B cell (primary cell): ENCODE measurements at regions not wholly inside any gene's neighbourhood (a gene's known extent, or its start where the extent isn't known, plus 50 kb on each side); places are given as distances from the start of the nearest gene placed in this dataset.

Source experiments
- ATAC-seq: fragments of 200-7000 bp; cut with Tn5 transposase; one replicate; pipeline ENCODE4 v1.10.0; 2021; ENCODE audit warnings: low read depth, mild to moderate bottlenecking, moderate number of reproducible peaks, moderate library complexity
- CTCF ChIA-PET: fragments of 350-600 bp; sonication (Branson Sonifier 250); formaldehyde crosslinking; loops from one replicate; lab custom pipeline; 2021; ENCODE audit warnings: antibody characterized with exemption, inconsistent platforms; lab: Charles Lee
- POLR2A ChIA-PET: fragments of 350-600 bp; sonication (Branson Sonifier 250); formaldehyde crosslinking; loops from one replicate; lab custom pipeline; 2021; ENCODE audit warnings: antibody characterized with exemption; lab: Charles Lee
- DNase-seq: peaks from one replicate; pipeline ENCODE4 v3.0.0; 2013
- H2AFZ ChIP-seq: 2 replicates; pipeline ENCODE4 v1.6.1; 2012; ENCODE audit warnings: mild to moderate bottlenecking, low read depth, low read length; ENCODE audit not compliant: insufficient read depth, poor library complexity, severe bottlenecking
- H3K27ac ChIP-seq, 2 donors: 1 replicate in 1 of 2; 2 replicates in 1 of 2; pipeline ENCODE4 v1.5.1; 2012 to 2013; ENCODE audit warnings: low read length in 2 of 2, mild to moderate bottlenecking in 2 of 2, moderate library complexity in 1 of 2
- H3K27me3 ChIP-seq, 4 experiments: fragments of 200-600 bp in 1 of 4; sonication (generic) in 1 of 4; replicated peaks in 1 of 4; 1 replicate in 2 of 4; 2 replicates in 2 of 4; pipeline versions ENCODE4 v1.6.1 to v1.7.0; 2013 to 2016; ENCODE audit warnings: low read length in 3 of 4, mild to moderate bottlenecking in 2 of 4, mixed read lengths in 1 of 4, moderate library complexity in 1 of 4; ENCODE audit not compliant: insufficient read depth in 4 of 4, control insufficient read depth in 3 of 4; ENCODE audit errors: control extremely low read depth in 1 of 4
- H3K36me3 ChIP-seq, 2 experiments: replicated peaks in 1 of 2; 1 replicate in 1 of 2; 2 replicates in 1 of 2; pipeline versions ENCODE4 v1.6.1 to v1.7.1; 2013; ENCODE audit warnings: low read length in 1 of 2; ENCODE audit not compliant: insufficient read depth in 2 of 2, control insufficient read depth in 1 of 2; ENCODE audit errors: control extremely low read depth in 1 of 2, extremely low read depth in 1 of 2
- H3K4me1 ChIP-seq, 2 donors: fragments of 200-600 bp in 1 of 2; sonication (generic) in 1 of 2; 1 replicate in 1 of 2; 2 replicates in 1 of 2; pipeline versions ENCODE4 v1.5.1 to v1.6.1; 2013 to 2017; ENCODE audit warnings: low read length in 2 of 2; ENCODE audit not compliant: control insufficient read depth in 2 of 2, insufficient read depth in 2 of 2
- H3K4me2 ChIP-seq: replicated peaks from 2 replicates; pipeline ENCODE3; 2012; ENCODE audit warnings: mild to moderate bottlenecking, low read depth, low read length; ENCODE audit not compliant: poor library complexity, severe bottlenecking
- H3K4me3 ChIP-seq, 5 experiments: fragments of 200-600 bp in 1 of 5; sonication (generic) in 1 of 5; 1 replicate in 3 of 5; 2 replicates in 2 of 5; pipeline versions ENCODE4 v1.5.1 to v1.7.0; 2011 to 2016; ENCODE audit warnings: low read length in 4 of 5, mild to moderate bottlenecking in 4 of 5, low read depth in 2 of 5, control low read depth in 1 of 5, moderate library complexity in 1 of 5; ENCODE audit not compliant: insufficient read depth in 1 of 5; ENCODE audit errors: control extremely low read depth in 1 of 5, extremely low read depth in 1 of 5
- H3K79me2 ChIP-seq: fragments of 200-600 bp; sonication (generic); one replicate; pipeline ENCODE4 v1.6.0; 2016; ENCODE audit warnings: low read length; ENCODE audit not compliant: control insufficient read depth, insufficient read depth
- H3K9ac ChIP-seq: fragments of 200-600 bp; sonication (generic); 2 replicates; pipeline ENCODE4 v1.6.1; 2017; ENCODE audit warnings: mild to moderate bottlenecking, low read length, moderate library complexity
- H3K9me3 ChIP-seq, 3 donors: one replicate each; pipeline versions ENCODE4 v1.6.1 to v1.7.1; 2013; ENCODE audit warnings: low read length in 2 of 3; ENCODE audit not compliant: control insufficient read depth in 2 of 3, insufficient read depth in 1 of 3; ENCODE audit errors: control extremely low read depth in 1 of 3
- H4K20me1 ChIP-seq: 2 replicates; pipeline ENCODE4 v1.6.0; 2012; ENCODE audit warnings: mild to moderate bottlenecking, low read length; ENCODE audit not compliant: insufficient read depth, control insufficient read depth, poor library complexity, severe bottlenecking
- H3K27ac Mint-ChIP-seq: one replicate; pipeline ENCODE4 v1.8.0; 2021; ENCODE audit warnings: mixed read lengths
- H3K27me3 Mint-ChIP-seq: one replicate; pipeline ENCODE4 v1.8.0; 2021; ENCODE audit warnings: mixed read lengths
- H3K4me1 Mint-ChIP-seq: one replicate; pipeline ENCODE4 v1.8.0; 2021; ENCODE audit warnings: mixed read lengths
- H3K4me3 Mint-ChIP-seq: one replicate; pipeline ENCODE4 v1.8.0; 2021; ENCODE audit warnings: mixed read lengths
- H3K9me3 Mint-ChIP-seq: one replicate; pipeline ENCODE4 v1.8.0; 2022; ENCODE audit warnings: mixed read lengths; ENCODE audit not compliant: insufficient read depth
- EZH2 ChIP-seq: IDR thresholded peaks from 2 replicates; pipeline ENCODE4 v1.6.1; 2012; ENCODE audit warnings: borderline replicate concordance, low read depth, mild to moderate bottlenecking, moderate library complexity, low read length; ENCODE audit not compliant: insufficient read depth, poor library complexity, severe bottlenecking
- WGBS: methylation state at CpG from one replicate; pipeline ENCODE4 v1.1.5; 2013; ENCODE audit warnings: missing lambda C conversion rate; ENCODE audit not compliant: insufficient coverage; 5-methylcytosine and 5-hydroxymethylcytosine counted together
- intact Hi-C: fragments of 100-400 bp; cut with micrococcal nuclease; formaldehyde crosslinking; loops from one replicate; pipeline ENCODE4 v1.10.0; 2022
- TF ChIP-seq, protein P1 (sequence below): fragments of 200-600 bp; IDR thresholded peaks from one replicate; pipeline ENCODE4 v1.8.0; 2022; ENCODE audit warnings: antibody characterized with exemption, mild to moderate bottlenecking

DNA sequence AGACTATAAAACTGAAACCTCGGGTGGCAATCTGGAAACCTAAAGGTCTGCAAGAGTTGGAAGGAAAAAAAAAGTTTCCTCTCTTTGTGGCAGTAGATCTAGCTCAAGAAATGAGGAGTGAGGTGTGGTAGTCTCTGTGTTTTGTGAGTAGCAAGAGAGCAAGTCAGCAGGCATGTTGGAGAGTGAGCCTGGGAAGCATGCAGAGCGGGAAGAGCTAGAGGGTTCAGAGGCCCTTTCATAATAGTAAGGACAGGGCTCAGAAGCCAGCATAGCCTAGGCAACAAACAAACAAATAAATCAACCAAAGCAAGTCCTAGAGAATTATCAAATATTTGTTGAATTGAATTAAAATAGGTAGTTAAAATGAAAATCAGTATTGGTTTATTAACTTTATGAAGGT lies 189.7 kb upstream of the CBLB start:
- Mint-ChIP-seq H3K4me1 (no peaks in the 10 kb centered on the region), H3K9me3 (no peaks in the 10 kb centered on the region), H3K27me3 (no peaks in the 10 kb centered on the region), H3K4me3 (no peak overlapping the region), H3K27ac (no peak overlapping the region)
- Histone ChIP-seq H3K9ac (no peak overlapping the region), H3K4me3 (no peak overlapping the region), H4K20me1 (no peaks in the 10 kb centered on the region), H3K27me3 (no peaks in the 10 kb centered on the region), H3K27ac (no peak overlapping the region), H2AFZ (no peak overlapping the region), H3K4me2 (no peak overlapping the region), H3K79me2 (no peaks in the 10 kb centered on the region), H3K4me1 (no peaks in the 10 kb centered on the region), H3K9me3 (peaks cover 0 to 2% (median 0%) of the 10 kb centered on the region in 3 donors), H3K36me3 (no peaks in the 10 kb centered on the region)
- ChIA-PET CTCF (interaction anchor here (0.7 kb wide), 1 partner anchor 21 kb away, joined by 4 read pairs; no protein-coding TSS in a partner anchor), POLR2A (no interaction called here)
- ATAC-seq (no peak), DNase-seq (no peak)
- intact Hi-C loops: no loop called here
- TF ChIP-seq, protein P1, sequence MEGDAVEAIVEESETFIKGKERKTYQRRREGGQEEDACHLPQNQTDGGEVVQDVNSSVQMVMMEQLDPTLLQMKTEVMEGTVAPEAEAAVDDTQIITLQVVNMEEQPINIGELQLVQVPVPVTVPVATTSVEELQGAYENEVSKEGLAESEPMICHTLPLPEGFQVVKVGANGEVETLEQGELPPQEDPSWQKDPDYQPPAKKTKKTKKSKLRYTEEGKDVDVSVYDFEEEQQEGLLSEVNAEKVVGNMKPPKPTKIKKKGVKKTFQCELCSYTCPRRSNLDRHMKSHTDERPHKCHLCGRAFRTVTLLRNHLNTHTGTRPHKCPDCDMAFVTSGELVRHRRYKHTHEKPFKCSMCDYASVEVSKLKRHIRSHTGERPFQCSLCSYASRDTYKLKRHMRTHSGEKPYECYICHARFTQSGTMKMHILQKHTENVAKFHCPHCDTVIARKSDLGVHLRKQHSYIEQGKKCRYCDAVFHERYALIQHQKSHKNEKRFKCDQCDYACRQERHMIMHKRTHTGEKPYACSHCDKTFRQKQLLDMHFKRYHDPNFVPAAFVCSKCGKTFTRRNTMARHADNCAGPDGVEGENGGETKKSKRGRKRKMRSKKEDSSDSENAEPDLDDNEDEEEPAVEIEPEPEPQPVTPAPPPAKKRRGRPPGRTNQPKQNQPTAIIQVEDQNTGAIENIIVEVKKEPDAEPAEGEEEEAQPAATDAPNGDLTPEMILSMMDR: no peak
- no peak for TF ChIP-seq EZH2
- no CpG with 5 or more reads among the region's 2 CpGs for WGBS

DNA sequence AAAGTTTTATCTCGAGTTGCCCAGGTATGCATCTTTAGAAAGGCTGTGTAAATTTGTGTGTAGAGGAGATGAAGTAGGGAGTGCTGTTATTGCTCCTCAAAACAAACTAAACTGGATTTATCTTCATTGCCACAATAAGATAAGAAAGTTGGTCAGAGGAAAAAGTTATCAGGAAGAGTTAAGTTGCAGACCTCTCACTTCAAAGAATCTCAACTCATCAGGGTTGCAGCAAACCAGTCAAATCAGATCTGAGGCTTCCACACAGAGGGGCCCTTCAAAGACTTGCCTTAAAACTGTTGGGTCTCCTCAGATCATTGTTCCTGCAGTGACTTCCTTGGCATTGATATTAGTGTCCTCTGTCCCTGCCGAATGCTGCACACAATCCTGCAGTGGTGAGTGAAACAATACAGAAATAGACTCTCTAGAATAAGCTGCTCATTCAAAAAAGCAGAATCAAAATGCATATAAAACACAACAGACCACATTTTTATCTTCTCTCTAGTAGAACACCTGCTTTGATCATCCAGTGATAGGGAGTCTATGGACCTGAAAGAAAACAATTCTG lies 191.2 kb upstream of the CBLB start:
- no peak overlapping the region for H3K4me3 Mint-ChIP-seq
- Histone ChIP-seq H3K27ac (no peak overlapping the region), H3K4me3 (no peak overlapping the region), H4K20me1 (no peaks in the 10 kb centered on the region), H3K9ac (no peak overlapping the region), H3K9me3 (peaks cover 0 to 2% (median under 1%) of the 10 kb centered on the region in 3 donors), H3K4me2 (no peak overlapping the region), H3K4me1 (no peaks in the 10 kb centered on the region), H3K36me3 (no peaks in the 10 kb centered on the region), H3K27me3 (no peaks in the 10 kb centered on the region), H3K79me2 (no peaks in the 10 kb centered on the region), H2AFZ (no peak overlapping the region)
- intact Hi-C loops: no loop called here
- H3K4me1 Mint-ChIP-seq: no peaks in the 10 kb centered on the region
- no peaks in the 10 kb centered on the region for H3K27me3 Mint-ChIP-seq
- WGBS: 88% methylated on average over 1 of the region's 2 CpGs
- DNase-seq (no peak), ATAC-seq (no peak)
- peaks cover 2% of the 10 kb centered on the region for H3K9me3 Mint-ChIP-seq
- ChIA-PET POLR2A (no interaction called here), CTCF (no interaction called here)
- no peak overlapping the region for H3K27ac Mint-ChIP-seq
- TF ChIP-seq, protein P1: no peak
- TF ChIP-seq EZH2: no peak
